Hematopoietic multipotent progenitor cell treated with erythropoietin and hydrocortisone succinate and interleukin-3 and kit ligand, for 4 days (in vitro differentiated cells): ENCODE measurements at regions not wholly inside any gene's neighbourhood (a gene's known extent, or its start where the extent isn't known, plus 50 kb on each side); places are given as distances from the start of the nearest gene placed in this dataset.

Experiments
- DNase-seq: peaks from one replicate; pipeline ENCODE4 v3.0.0-alpha.2; 2015

DNA sequence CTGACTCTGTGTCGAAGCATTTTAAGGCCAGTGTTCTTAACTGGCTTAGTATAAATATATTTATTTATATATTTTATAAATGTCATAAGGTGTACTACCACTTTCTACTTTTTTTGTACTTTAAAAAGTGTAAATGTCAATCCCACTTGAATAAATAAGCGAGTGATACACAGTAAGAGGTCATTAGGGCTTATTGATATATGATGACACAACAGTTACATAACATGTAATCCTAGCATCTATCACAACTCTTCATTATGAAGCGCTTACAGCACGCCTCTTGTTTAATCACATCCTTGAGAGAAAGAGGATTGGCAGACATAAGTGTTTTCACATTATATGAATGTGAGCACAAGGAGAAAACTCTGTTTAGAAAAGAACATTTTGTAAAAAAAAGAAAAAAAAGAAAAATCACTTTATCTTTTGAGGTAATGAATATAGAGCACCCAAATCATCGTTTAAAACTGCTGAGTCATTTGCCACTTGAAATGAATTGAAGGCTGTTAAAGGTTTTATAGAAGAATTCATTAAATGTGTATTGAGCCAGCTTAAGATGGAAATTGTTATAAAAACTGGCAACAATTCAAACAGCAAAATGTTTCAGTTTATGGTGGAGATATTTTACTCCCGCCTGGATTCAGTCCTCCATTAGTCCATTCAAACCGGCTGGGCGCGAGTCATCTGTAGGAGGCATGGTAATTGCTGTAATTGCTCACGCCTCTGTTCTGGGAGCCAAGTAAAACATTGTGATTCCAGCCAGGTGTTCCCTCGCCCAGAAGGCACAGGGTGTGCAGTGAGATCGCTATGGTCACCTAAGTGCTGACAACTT, 627.3 kb upstream of the KIRREL3 start:
- DNase-seq: peak; percentile 19

DNA sequence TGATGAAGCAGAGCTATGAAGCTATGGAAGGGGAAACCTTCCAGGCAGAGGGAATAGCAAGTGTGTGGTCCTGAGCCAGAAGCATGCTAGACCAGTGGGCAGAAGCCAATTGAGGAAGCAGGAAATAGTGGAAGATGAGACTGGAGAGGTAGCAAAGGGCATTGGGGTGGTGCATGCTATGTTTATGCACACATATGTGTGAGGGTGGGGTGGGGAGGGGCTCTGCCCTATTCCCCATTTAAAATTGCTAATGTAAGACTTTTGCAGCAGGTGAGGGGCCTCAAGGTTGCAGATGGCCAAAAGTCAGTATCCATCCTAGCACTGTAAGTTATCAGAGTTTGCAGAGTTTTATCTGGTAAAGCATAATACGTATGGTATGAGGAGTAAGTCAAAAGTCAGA, 626.6 kb upstream of the KIRREL3 start:
- no peak for DNase-seq

DNA sequence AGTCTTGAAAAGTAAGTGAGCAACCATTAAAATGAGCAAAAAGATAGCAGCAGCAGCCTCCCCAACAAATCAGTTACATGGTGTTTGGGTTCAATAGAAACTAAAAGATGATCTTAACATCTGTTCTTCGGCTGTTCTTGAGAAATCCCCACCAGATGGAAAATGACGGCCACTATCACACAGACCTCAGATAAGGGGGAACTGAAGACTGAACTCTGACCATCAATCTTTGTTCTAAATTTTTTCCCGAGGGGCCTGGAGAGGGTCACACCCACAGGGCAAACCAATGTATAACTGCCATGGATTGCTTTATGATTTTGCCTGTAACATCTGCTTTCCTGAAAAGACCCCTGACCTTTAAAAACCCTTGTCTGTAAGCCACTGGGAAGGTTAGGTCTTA, 624.8 kb upstream of the KIRREL3 start:
- peak; percentile 10 for DNase-seq

GRCh38 chr11:127624306-127624856, 623.8 kb upstream of the KIRREL3 start:
- no peak for DNase-seq

GRCh38 chr11:127622686-127623085, 622.1 kb upstream of the KIRREL3 start:
- peak; percentile 41 for DNase-seq

- no peak for DNase-seq
Measured at GRCh38 chr11:127620671-127621070, 620.1 kb upstream of the KIRREL3 start.

DNA sequence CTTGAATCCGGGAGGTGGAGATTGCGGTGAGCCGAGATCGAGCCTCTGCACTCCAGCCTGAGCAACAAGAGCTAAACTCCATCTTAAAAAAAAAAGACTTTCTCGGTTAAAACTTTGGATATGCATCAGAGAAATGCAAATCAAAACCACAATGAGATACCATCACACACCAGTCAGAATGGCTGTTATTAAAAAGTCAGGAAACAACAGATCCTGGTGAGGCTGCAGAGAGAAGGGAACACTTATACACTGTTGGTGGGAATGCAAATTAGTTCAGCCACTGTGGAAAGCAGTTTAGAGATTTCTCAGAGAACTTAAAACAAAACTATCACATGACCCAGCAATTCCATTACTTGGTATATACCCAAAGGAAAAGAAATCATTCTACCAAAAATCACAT, 619.4 kb upstream of the KIRREL3 start:
- DNase-seq: no peak

- no peak for DNase-seq
Measured at GRCh38 chr11:127618721-127619120, 618.2 kb upstream of the KIRREL3 start.

- no peak for DNase-seq
Measured at GRCh38 chr11:127616158-127616557, 615.6 kb upstream of the KIRREL3 start.

DNA sequence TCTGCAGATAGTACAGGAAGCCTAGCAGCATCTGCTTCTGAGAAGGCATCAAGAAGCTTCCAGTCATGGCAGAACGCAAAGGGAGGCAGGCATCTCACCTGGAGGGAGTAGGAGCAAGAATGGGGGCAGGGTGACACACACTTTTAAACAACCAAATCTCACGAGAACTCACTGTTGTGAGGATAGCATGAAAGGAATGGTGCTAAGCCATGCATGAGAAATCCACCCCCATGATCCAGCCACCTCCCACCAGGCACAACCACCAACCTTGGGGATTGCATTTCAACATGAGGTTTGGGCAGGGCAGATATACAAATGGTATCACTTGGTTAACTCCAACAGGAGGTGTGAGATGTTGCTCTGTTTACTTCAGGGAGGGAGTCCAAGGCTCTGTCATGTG, 612.0 kb upstream of the KIRREL3 start:
- no peak for DNase-seq

DNA sequence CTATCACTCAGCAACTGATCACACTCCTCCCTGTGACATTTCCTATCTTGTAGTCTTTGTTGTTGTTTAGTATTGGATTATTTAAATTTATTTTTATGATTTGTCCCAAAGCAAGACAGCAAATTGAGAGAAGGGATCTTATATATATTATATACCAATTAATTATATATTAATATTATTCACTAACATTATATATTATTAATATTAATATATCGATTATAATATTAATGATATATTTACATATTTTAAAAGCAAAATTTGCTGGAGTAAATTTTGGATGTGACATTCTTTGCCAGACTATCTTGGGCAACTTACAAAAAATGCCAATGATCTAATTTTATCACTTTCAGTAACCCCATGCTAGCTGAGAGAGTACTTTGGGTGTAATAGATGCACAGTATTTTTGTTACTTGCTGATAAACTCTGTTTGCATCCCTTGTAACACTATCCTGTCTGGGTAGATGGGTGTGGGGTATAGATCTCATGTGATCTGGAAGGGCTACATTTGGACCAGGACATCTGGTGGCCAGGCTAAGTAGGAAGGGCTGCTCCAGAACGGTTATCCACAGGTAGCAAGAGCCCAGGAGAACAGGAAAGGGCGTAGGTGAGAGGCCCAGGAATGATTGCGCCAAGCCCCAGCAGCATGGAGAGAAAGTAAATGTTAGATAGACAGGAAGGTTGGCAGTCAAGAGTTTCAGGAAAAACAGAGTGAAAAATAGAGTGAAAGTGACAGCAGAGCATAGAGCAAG, 608.6 kb upstream of the KIRREL3 start:
- DNase-seq: no peak

DNA sequence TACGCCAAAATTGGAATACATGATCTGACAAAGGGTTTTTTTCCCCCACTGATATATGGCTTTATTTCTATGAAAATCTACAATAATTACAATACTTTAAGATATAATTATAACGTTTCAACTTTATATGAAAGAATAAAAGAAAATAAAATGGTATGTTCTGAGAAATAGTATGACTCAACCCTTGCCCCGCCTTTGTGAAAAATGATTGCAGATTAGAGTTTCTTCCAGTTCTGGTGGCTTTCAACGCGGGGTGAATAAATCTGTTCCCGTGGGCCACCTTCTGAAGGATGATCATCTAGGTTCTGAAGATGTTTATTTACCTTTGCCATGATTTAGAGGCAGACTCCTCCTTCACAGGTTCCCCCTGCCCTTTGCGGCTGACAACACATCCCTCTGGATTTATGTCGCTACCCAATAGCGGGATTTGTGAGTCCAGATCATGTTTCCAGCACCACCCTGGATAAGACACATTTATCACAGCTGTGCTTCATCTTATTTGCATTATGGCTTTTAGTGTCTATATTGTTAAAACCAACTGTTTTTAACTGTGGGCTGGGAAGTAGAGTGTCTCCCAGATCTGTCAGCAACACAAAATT, 607.0 kb upstream of the KIRREL3 start:
- no peak for DNase-seq

GRCh38 chr11:127601578-127601977, 601.0 kb upstream of the KIRREL3 start:
- no peak for DNase-seq

DNA sequence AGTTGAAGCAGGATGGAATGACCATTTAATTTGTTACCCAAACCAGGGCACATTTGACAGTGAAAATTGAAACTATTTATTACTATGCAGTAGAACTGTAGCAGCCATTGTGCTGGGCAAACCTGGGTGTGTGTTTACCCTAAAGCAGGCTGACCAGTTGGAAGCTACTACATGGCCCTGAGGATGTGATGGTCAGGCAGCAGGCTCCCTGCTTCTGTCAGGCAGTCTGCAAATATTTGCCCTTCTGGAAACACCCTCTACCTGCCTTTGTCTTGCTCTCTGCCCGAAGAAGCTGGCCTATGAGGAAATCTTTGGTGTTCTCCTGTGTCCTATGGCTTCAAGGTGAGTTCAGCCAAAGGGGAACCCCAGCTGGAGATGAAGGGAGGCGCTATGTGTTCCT, 600.1 kb upstream of the KIRREL3 start:
- DNase-seq: no peak

DNA sequence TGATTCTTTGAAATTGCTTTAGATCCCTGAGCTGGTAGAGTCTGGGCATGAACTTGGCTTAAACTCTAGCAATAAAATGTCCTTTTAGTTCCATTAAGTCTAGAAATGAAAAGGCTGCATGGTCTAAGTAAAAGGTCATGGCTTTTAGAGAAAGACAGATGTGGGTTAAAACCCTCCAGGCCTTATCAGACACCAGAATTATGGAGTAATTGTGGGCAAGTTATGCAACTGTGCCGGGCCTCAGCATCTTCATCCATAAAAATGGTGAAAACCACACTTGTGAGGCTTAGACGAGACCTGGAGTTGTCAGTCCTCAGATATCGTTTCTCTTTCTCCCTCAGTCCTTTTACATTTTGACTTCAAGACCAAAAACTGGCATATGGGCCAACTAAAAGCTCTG, 597.9 kb upstream of the KIRREL3 start:
- peak; percentile 59 for DNase-seq

GRCh38 chr11:127596433-127596832, 595.9 kb upstream of the KIRREL3 start:
- no peak for DNase-seq

DNA sequence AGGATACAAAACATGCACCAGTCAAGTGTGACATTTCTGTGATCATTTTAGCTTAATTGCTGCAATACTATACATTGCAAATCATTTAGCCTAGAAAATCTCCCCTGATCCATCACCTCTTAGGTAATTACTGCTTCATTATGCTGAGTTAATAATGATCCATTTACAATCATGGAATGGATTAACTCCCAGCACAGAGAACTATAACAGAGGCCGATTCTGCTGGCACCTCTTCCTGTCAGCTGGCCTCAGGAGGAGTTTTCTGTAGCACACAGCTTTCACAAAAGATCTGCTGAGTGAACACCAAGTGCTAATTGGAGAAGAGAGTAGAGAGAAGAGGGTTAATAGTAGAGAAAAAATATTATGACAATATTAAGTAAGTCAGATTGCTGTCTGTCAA, 591.8 kb upstream of the KIRREL3 start:
- DNase-seq: no peak

DNA sequence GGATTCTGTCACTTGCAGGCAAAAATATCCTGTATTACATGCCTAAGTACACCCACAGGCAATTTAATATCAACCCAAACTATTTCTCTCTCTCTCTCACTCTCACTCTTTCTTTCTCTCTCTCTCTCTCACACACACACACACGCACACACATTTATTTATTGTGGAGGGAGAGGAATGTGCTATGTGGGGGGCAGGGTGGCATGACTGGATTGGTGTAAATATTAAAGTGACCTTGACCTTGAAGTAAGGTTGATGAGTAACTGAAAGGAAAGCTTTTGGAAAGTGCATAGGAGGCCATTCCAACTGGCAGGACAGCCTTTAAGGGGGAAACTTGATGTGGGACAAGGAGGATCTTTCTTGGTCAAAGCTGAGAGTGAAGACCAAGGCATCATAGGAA, 589.7 kb upstream of the KIRREL3 start:
- DNase-seq: no peak

- no peak for DNase-seq
Measured at GRCh38 chr11:127588431-127588830, 587.9 kb upstream of the KIRREL3 start.

- DNase-seq: no peak
Measured at GRCh38 chr11:127587511-127587910, 586.9 kb upstream of the KIRREL3 start.

GRCh38 chr11:127576210-127576609, 575.6 kb upstream of the KIRREL3 start:
- DNase-seq: no peak

- no peak for DNase-seq
Measured at GRCh38 chr11:127574478-127574877, 573.9 kb upstream of the KIRREL3 start.

DNA sequence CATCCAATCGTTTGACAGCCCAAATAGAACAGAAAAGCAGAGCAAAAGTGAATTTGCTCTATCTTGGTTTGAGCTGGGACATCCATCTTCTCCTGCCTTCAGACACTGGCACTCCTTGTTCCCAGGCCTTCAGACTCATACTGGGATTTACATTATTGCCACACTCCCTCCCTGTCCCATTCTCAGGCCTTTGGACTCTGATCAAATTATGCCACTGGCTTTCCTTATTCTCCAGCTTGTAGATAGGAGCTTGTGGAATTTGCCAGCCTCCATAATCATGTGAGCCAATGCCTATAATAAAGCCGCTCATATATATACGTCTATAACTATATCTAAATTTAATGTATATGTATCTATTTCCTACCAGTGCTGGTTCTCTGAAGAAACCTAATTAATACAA, 568.3 kb upstream of the KIRREL3 start:
- no peak for DNase-seq
